Transverse colon (tissue), 4 donors: ENCODE measurements at regions not wholly inside any gene's neighbourhood (a gene's known extent, or its start where the extent isn't known, plus 50 kb on each side); places are given as distances from the start of the nearest gene placed in this dataset.
"Not testable (repeated sequence)": the region's sequence is repeated elsewhere in the genome, so short reads cannot be mapped to it uniquely, and the experiment has no call there.

Source experiments
- DNase-seq: peaks from one replicate; pipeline ENCODE4 v3.0.0-alpha.2; 2019
- H3K27ac ChIP-seq, 4 donors: fragments of 200-600 bp; sonication (generic); 2 replicates each; pipeline ENCODE4 v1.5.1; 2016 to 2018; ENCODE audit warnings: inconsistent platforms in 4 of 4
- H3K27me3 ChIP-seq: fragments of 200-600 bp; sonication (generic); 2 replicates; pipeline ENCODE4 v1.5.1; 2017; ENCODE audit warnings: inconsistent platforms
- H3K36me3 ChIP-seq, 4 donors: fragments of 200-600 bp; sonication (generic); 2 replicates each; pipeline ENCODE4 v1.5.1; 2017 to 2019; ENCODE audit warnings: inconsistent platforms in 4 of 4
- H3K4me1 ChIP-seq, 4 donors: fragments of 200-600 bp; sonication (generic); 2 replicates each; pipeline ENCODE4 v1.5.1; 2017 to 2020; ENCODE audit warnings: inconsistent platforms in 4 of 4
- H3K4me3 ChIP-seq, 4 donors: fragments of 200-600 bp; sonication (generic); 1 replicate in 1 of 4; 2 replicates in 3 of 4; pipeline versions ENCODE4 v1.5.1 to v1.6.1; 2017 to 2019; ENCODE audit warnings: inconsistent platforms in 4 of 4
- H3K9me3 ChIP-seq, 2 donors: fragments of 200-600 bp; sonication (generic); 2 replicates each; pipeline ENCODE4 v1.5.1; 2017 to 2019; ENCODE audit warnings: inconsistent platforms in 2 of 2
- EP300 ChIP-seq: sonication (generic); formaldehyde crosslinking; IDR thresholded peaks from one replicate; pipeline ENCODE4 v1.6.1; 2017; ENCODE audit warnings: antibody characterized with exemption, low read depth
- POLR2A ChIP-seq: fragments of 450-650 bp; IDR thresholded peaks from one replicate; pipeline ENCODE4 v1.6.1; 2016; ENCODE audit warnings: antibody characterized with exemption, mild to moderate bottlenecking, moderate library complexity
- POLR2AphosphoS5 ChIP-seq, 3 donors: sonication (generic); formaldehyde crosslinking; IDR thresholded peaks; one replicate each; pipeline ENCODE4 v1.6.1; 2016; ENCODE audit warnings: antibody characterized with exemption in 3 of 3
- WGBS, 2 donors: methylation state at CpG; one replicate each; pipeline ENCODE4 v1.1.5; 2018; ENCODE audit warnings: low coverage in 1 of 2; 5-methylcytosine and 5-hydroxymethylcytosine counted together
- in situ Hi-C, 4 donors: fragments of 200-750 bp; cut with MboI; loops; one replicate each; pipeline versions ENCODE4 v1.15.0 to v1.15.1; 2017; ENCODE audit warnings: low sequenced_read_pairs in 3 of 4, low pct_ligation_motif_present in 1 of 4, low pct_unique_long_range_greater_than_20kb in 1 of 4
- intact Hi-C: fragments of 100-400 bp; cut with DNase I; formaldehyde crosslinking; loops from one replicate; pipeline ENCODE4 v1.15.1; 2023; ENCODE audit warnings: low total_unique reads
- TF ChIP-seq, protein P1 (sequence below), 5 experiments: fragments of 200-600 bp in 3 of 5; fragments of 450-650 bp in 2 of 5; sonication (generic) in 3 of 5; IDR thresholded peaks; 1 replicate in 2 of 5; 2 replicates in 3 of 5; pipeline ENCODE4 v1.5.1; 2016 to 2017; ENCODE audit warnings: antibody characterized with exemption in 5 of 5, inconsistent platforms in 3 of 5, mild to moderate bottlenecking in 2 of 5, moderate library complexity in 1 of 5

DNA sequence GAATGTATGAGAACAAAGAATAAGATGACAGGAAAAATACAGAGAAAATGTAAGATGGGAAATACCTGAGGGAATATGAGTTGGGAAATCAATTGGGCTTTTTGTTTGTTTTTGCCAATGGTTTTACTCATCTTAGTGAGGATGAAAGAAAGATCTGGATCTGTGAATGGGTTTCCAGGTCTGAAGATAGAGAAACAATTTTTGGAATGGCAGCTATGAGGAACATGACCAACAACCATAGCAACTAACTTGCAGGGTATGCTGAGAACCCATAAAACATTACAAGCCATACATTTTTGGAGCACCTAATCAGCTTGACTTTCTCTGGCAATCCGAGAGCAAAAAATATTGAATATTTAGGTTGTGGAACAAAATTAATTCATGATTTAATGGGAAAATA lies 290.0 kb downstream of the KCTD12 start:
- no peak for TF ChIP-seq POLR2A
- TF ChIP-seq POLR2AphosphoS5 (IDR thresholded peaks at IDR 0.05): no peak
- TF ChIP-seq EP300: no peak
- TF ChIP-seq, protein P1, sequence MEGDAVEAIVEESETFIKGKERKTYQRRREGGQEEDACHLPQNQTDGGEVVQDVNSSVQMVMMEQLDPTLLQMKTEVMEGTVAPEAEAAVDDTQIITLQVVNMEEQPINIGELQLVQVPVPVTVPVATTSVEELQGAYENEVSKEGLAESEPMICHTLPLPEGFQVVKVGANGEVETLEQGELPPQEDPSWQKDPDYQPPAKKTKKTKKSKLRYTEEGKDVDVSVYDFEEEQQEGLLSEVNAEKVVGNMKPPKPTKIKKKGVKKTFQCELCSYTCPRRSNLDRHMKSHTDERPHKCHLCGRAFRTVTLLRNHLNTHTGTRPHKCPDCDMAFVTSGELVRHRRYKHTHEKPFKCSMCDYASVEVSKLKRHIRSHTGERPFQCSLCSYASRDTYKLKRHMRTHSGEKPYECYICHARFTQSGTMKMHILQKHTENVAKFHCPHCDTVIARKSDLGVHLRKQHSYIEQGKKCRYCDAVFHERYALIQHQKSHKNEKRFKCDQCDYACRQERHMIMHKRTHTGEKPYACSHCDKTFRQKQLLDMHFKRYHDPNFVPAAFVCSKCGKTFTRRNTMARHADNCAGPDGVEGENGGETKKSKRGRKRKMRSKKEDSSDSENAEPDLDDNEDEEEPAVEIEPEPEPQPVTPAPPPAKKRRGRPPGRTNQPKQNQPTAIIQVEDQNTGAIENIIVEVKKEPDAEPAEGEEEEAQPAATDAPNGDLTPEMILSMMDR (IDR thresholded peaks at IDR 0.05): no peak
- Histone ChIP-seq H3K36me3 (no peaks in the 10 kb centered on the region), H3K27ac (no peak overlapping the region), H3K4me1 (no peaks in the 10 kb centered on the region), H3K27me3 (no peaks in the 10 kb centered on the region), H3K4me3 (no peak overlapping the region), H3K9me3 (no peaks in the 10 kb centered on the region)
- in situ Hi-C loops: no loop called here
- intact Hi-C loops: no loop called here
- DNase-seq: no peak
- 74 to 86% methylated on average over 1 of the region's 1 CpG for WGBS, 2 donors

DNA sequence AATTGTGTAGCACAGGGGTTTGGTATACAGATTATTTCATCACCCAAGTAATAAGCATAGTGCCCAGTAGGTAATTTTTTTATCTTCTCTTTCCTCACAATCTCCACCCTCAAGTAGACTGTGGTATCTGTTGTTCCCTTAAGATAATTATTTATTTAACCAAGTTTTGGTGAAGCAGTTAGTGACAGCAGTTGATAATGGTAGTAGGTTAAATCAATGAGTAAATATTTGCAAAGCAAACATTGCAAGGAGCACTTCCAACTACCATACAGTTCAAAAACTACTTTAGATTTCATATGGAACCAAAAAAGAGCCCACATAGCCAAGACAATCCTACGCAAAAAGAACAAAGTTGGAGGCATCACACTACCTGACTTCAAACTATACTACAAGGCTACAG lies 291.8 kb downstream of the KCTD12 start:
- Histone ChIP-seq H3K36me3 (no peaks in the 10 kb centered on the region), H3K27me3 (no peaks in the 10 kb centered on the region), H3K27ac (no peak overlapping the region), H3K9me3 (no peaks in the 10 kb centered on the region), H3K4me1 (no peaks in the 10 kb centered on the region), H3K4me3 (no peak overlapping the region)
- DNase-seq: no peak
- in situ Hi-C loops (no loop called here), intact Hi-C loops (no loop called here)
- WGBS, 2 donors: 70 to 84% methylated on average over 1 of the region's 1 CpG
- TF ChIP-seq POLR2AphosphoS5 (IDR thresholded peaks at IDR 0.05) (no peak), EP300 (no peak), POLR2A (no peak)
- TF ChIP-seq, protein P1 (IDR thresholded peaks at IDR 0.05): no peak

DNA sequence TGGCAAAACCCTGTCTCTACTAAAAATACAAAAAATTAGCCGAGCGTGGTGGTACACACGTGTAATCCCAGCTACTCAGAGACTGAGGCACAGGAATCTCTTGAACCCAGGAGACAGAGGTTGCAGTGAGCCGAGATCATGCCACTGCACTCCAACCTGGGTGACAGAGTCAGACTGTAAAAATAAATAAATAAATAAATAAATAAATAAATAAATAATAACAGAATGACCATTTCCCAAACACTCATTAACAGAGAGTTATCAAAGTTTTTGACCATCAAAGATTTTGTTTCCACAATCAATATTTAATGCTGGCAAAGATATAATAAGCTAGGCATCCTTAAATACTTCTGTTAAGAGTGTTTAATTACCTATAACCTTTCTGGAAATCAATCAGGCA lies 299.4 kb downstream of the KCTD12 start:
- Histone ChIP-seq H3K9me3 (no peaks in the 10 kb centered on the region), H3K4me1 (no peaks in the 10 kb centered on the region), H3K27me3 (no peaks in the 10 kb centered on the region), H3K36me3 (no peaks in the 10 kb centered on the region), H3K4me3 (no peak overlapping the region), H3K27ac (no peak overlapping the region)
- intact Hi-C loops (no loop called here), in situ Hi-C loops (no loop called here)
- no peak for DNase-seq
- TF ChIP-seq, protein P1 (IDR thresholded peaks at IDR 0.05): no peak
- no peak for TF ChIP-seq EP300
- no peak for TF ChIP-seq POLR2AphosphoS5 (IDR thresholded peaks at IDR 0.05)
- no peak for TF ChIP-seq POLR2A
- 90 to 100% methylated on average over 1 to 4 of the region's 4 CpGs for WGBS, 2 donors

DNA sequence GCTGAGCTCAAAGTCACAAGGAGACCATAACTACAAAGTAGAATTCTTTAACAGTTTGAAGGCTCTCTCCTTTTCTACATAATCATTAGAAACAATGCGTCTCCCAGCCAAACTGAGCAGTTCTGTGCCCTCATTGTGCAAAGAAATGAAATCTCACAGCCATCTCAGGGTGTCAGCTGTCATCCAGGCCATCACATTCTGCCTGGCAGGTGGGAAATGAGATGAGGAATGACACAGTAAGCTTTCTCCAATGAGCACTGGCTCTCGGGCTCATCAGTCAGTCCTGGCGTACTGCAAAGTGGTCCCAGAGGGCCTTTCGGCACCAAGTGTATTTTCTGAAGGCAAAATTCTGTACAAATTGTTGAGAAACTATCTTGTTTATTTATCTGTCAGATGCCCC lies 306.5 kb downstream of the KCTD12 start:
- TF ChIP-seq EP300 (no peak), POLR2AphosphoS5 (IDR thresholded peaks at IDR 0.05) (no peak), POLR2A (no peak)
- TF ChIP-seq, protein P1 (IDR thresholded peaks at IDR 0.05): no peak
- Histone ChIP-seq H3K4me3 (no peak overlapping the region), H3K36me3 (no peaks in the 10 kb centered on the region), H3K4me1 (no peaks in the 10 kb centered on the region), H3K27ac (no peak overlapping the region), H3K27me3 (no peaks in the 10 kb centered on the region), H3K9me3 (peaks cover 4 to 16% of the 10 kb centered on the region in 2 donors)
- 95 to 100% methylated on average over 2 to 4 of the region's 4 CpGs for WGBS, 2 donors
- DNase-seq: no peak
- intact Hi-C loops: no loop called here
- in situ Hi-C loops: no loop called here

DNA sequence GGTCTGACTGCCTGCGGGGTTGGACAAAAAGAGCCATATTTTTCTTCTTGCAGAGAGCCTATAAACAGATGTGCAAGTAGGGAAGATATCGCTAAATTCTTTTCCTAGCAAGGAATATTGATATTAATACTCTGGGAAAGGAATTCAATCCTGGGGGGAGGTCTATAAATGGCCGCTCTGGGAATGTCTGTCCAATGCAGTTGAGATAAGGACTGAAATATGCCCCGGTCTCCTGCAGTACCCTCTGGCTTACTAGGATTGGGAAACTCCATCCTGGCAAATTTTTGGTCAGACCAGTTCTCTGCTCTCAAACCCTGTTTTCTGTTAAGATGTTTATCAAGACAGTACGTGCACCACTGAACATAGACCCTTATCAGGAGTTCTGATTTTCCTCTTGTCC lies 310.6 kb downstream of the KCTD12 start:
- WGBS, 2 donors: 76 to 91% methylated on average over 2 to 5 of the region's 5 CpGs
- intact Hi-C loops, H3K27ac ChIP-seq, H3K27me3 ChIP-seq, H3K4me1 ChIP-seq, H3K36me3 ChIP-seq, in situ Hi-C loops, H3K4me3 ChIP-seq, DNase-seq: not testable (repeated sequence)
- H3K9me3 ChIP-seq: peaks cover 4 to 19% of the 10 kb centered on the region in 2 donors
